GM12878 (cell line): ENCODE measurements at regions not wholly inside any gene's neighbourhood (a gene's known extent, or its start where the extent isn't known, plus 50 kb on each side); places are given as distances from the start of the nearest gene placed in this dataset.
"Not testable (repeated sequence)": the region's sequence is repeated elsewhere in the genome, so short reads cannot be mapped to it uniquely, and the experiment has no call there.

Experiments used
- ATAC-seq: fragments of 200-7000 bp; cut with Tn5 transposase; 3 replicates; pipeline ENCODE4 v1.9.1; 2020; ENCODE audit warnings: mild to moderate bottlenecking, moderate library complexity
- BruUV-seq: library from RNA; stranded (reverse); fragments of 400-500 nt; replicated peaks from 2 replicates; lab custom pipeline; 2021; lab: Mats Ljungman, UMichigan
- CTCF ChIA-PET: fragments of 300-600 bp; sonication (Branson Sonifier 250); formaldehyde crosslinking; extraction: SDS; loops from one replicate; lab custom pipeline; 2021; ENCODE audit warnings: inconsistent platforms; lab: Yijun Ruan, JAX
- POLR2A ChIA-PET: fragments of 350-600 bp; formaldehyde crosslinking; extraction: SDS; loops from one replicate; lab custom pipeline; 2021; ENCODE audit warnings: inconsistent platforms; lab: Charles Lee
- RAD21 ChIA-PET: fragments of 300-600 bp; sonication (Branson Sonifier 250); formaldehyde crosslinking; loops from one replicate; lab custom pipeline; 2023; ENCODE audit warnings: antibody characterized with exemption; ENCODE audit not compliant: unreplicated experiment; lab: Charles Lee
- SMC1A ChIA-PET: fragments of 300-600 bp; sonication (Branson Sonifier 250); formaldehyde crosslinking; loops from one replicate; lab custom pipeline; 2023; ENCODE audit not compliant: unreplicated experiment, uncharacterized antibody; lab: Charles Lee
- DNase-seq: peaks from one replicate; pipeline ENCODE4 v3.0.0-alpha.2; 2011; ENCODE audit warnings: low read depth, low spot score
- FAIRE-seq: peaks from 3 replicates; lab custom pipeline; 2011; peaks lifted over from hg19 to GRCh38; lab: Jason Lieb, UNC
- H2AFZ ChIP-seq: 2 replicates; pipeline ENCODE4 v1.6.0; 2011; ENCODE audit warnings: low read depth, low read length, control low read depth; ENCODE audit not compliant: control insufficient read depth
- H3K27ac ChIP-seq: 2 replicates; pipeline ENCODE4 v1.5.1; 2011; ENCODE audit warnings: control low read depth; ENCODE audit not compliant: control insufficient read depth, insufficient read depth
- H3K27me3 ChIP-seq, 2 experiments: replicated peaks in 1 of 2; 2 replicates each; pipeline versions ENCODE4 v1.6.0 to v1.6.1; 2011; ENCODE audit warnings: low read length in 1 of 2; ENCODE audit not compliant: control insufficient read depth in 2 of 2, insufficient read depth in 2 of 2
- H3K36me3 ChIP-seq, 2 experiments: 2 replicates each; pipeline ENCODE4 v1.5.1; 2011; ENCODE audit warnings: low read length in 1 of 2; ENCODE audit not compliant: control insufficient read depth in 2 of 2, insufficient read depth in 2 of 2
- H3K4me1 ChIP-seq: 2 replicates; pipeline ENCODE4 v1.6.1; 2011; ENCODE audit warnings: mild to moderate bottlenecking, low read length, moderate library complexity, mixed read lengths; ENCODE audit not compliant: control insufficient read depth, insufficient read depth
- H3K4me2 ChIP-seq: 2 replicates; pipeline ENCODE4 v1.6.0; 2011; ENCODE audit warnings: control low read depth; ENCODE audit not compliant: control insufficient read depth, insufficient read depth
- H3K4me3 ChIP-seq: fragments of 200-600 bp; sonication (generic); 2 replicates; pipeline ENCODE4 v1.5.1; 2016
- H3K79me2 ChIP-seq: 2 replicates; pipeline ENCODE4 v1.6.0; 2011; ENCODE audit warnings: low read length; ENCODE audit not compliant: control insufficient read depth, insufficient read depth
- H3K9ac ChIP-seq: 2 replicates; pipeline ENCODE4 v1.8.0; 2011; ENCODE audit warnings: low read length, control low read depth, mixed read lengths; ENCODE audit not compliant: control insufficient read depth, insufficient read depth
- H3K9me3 ChIP-seq: replicated peaks from 3 replicates; pipeline ENCODE4 v1.5.1; 2011; ENCODE audit warnings: mild to moderate bottlenecking, low read length; ENCODE audit not compliant: control insufficient read depth, insufficient read depth
- H4K20me1 ChIP-seq: 2 replicates; pipeline ENCODE4 v1.6.0; 2011; ENCODE audit not compliant: control insufficient read depth, insufficient read depth
- EGR1 ChIP-seq, 2 experiments: IDR thresholded peaks; 1 replicate in 1 of 2; 2 replicates in 1 of 2; pipeline ENCODE4 v1.6.1; 2011 to 2012; ENCODE audit warnings: low read depth in 2 of 2, low read length in 2 of 2, borderline replicate concordance in 1 of 2, mild to moderate bottlenecking in 1 of 2, moderate library complexity in 1 of 2
- HCFC1 ChIP-seq: fragments of 150-350 bp; IDR thresholded peaks from 2 replicates; pipeline ENCODE4 v1.6.1; 2014; ENCODE audit warnings: low read length
- JUND ChIP-seq: IDR thresholded peaks from 2 replicates; pipeline ENCODE4 v1.6.1; 2012; ENCODE audit warnings: low read depth, mild to moderate bottlenecking, low read length, improper control_type of control experiment, moderate library complexity
- RFX5 ChIP-seq: IDR thresholded peaks from 2 replicates; pipeline ENCODE4 v1.6.1; 2011; ENCODE audit warnings: low read depth, low read length, improper control_type of control experiment
- SMARCA5 ChIP-seq: fragments of 450-650 bp; IDR thresholded peaks from 2 replicates; pipeline ENCODE4 v1.6.1; 2017; ENCODE audit warnings: mild to moderate bottlenecking
- WGBS: methylation state at CpG from one replicate; pipeline ENCODE4 v1.1.6; 2016; ENCODE audit warnings: low lambda C conversion rate; ENCODE audit not compliant: insufficient replicate concordance, insufficient coverage; ENCODE audit errors: missing lambda C conversion rate; 5-methylcytosine and 5-hydroxymethylcytosine counted together
- in situ Hi-C: fragments of 300-500 bp; cut with MboI; formaldehyde crosslinking; loops from 9 replicates; pipeline ENCODE4 v1.14.3; 2018; ENCODE audit warnings: mixed read lengths
- intact Hi-C: fragments of 100-400 bp; cut with micrococcal nuclease; formaldehyde crosslinking; loops from one replicate; pipeline ENCODE4 v1.14.2; 2022; ENCODE audit not compliant: unreplicated experiment
- TF ChIP-seq, protein P1 (sequence below): IDR thresholded peaks from 2 replicates; pipeline ENCODE4 v1.6.1; 2012; ENCODE audit warnings: mild to moderate bottlenecking, low read depth, low read length
- TF ChIP-seq, protein P2 (sequence below): fragments of 150-350 bp; IDR thresholded peaks from 2 replicates; pipeline ENCODE4 v1.6.1; 2016; ENCODE audit warnings: low read depth, low read length
- TF ChIP-seq, protein P3 (sequence below): fragments of 450-650 bp; IDR thresholded peaks from 2 replicates; pipeline ENCODE4 v1.6.1; 2017; ENCODE audit warnings: mild to moderate bottlenecking, low read depth, inconsistent platforms; ENCODE audit not compliant: poor library complexity, severe bottlenecking

DNA sequence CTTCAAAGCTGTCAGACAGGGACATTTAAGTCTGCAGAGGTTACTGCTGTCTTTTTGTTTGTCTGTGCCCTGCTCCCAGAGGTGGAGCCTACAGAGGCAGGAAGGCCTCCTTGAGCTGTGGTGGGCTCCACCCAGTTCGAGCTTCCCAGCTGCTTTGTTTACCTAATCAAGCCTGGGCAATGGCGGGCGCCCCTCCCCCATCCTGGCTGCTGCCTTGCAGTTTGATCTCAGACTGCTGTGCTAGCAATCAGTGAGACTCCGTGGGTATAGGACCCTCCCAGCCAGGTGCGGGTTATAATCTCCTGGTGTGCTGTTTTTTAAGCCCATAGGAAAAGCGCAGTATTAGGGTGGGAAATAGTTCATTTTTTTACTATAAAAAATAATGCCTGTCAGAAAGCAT, 894.2 kb downstream of the EFNA5 start:
- H3K4me3 ChIP-seq, H3K79me2 ChIP-seq, BruUV-seq, ATAC-seq, H3K4me2 ChIP-seq, H3K36me3 ChIP-seq, intact Hi-C loops, DNase-seq, H3K4me1 ChIP-seq, RAD21 ChIA-PET, POLR2A ChIA-PET, FAIRE-seq, H2AFZ ChIP-seq, H3K27me3 ChIP-seq, H3K27ac ChIP-seq, H4K20me1 ChIP-seq, H3K9ac ChIP-seq, CTCF ChIA-PET, in situ Hi-C loops, H3K9me3 ChIP-seq: not testable (repeated sequence)
- WGBS: 29% methylated on average over 3 of the region's 6 CpGs
- SMC1A ChIA-PET: interaction anchor here (1.7 kb wide), 1 partner anchor 10 kb away, joined by 3 read pairs; no protein-coding TSS in a partner anchor

DNA sequence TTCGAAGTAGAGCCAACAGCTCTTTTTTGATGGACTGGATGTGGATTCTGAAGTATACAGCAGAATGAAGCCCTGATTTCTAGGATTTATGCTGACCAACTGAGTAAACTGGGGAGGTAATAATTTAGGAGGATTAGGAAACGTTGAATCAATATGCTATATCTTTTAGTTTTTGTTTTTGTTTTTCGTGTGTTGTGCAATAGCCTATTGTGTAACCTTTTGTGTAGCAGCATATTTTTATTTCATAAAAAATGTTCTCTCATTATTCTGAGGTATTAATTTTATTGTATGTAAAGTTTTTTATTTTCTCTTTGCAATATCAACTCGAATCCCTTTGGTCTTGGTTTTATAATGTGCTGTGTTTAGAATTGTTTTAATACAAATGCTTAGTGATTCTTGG, 902.3 kb downstream of the EFNA5 start:
- SMC1A ChIA-PET: no interaction called here
- POLR2A ChIA-PET: no interaction called here
- H3K27ac ChIP-seq: no peak overlapping the region
- no peak overlapping the region for H3K9ac ChIP-seq
- H3K36me3 ChIP-seq: no peaks in the 10 kb centered on the region
- no peaks in the 10 kb centered on the region for H3K79me2 ChIP-seq
- H4K20me1 ChIP-seq: no peaks in the 10 kb centered on the region
- intact Hi-C loops (no loop called here), in situ Hi-C loops (no loop called here)
- BruUV-seq: no TSS peak
- FAIRE-seq: no peak
- RAD21 ChIA-PET: no interaction called here
- no peak for ATAC-seq
- H2AFZ ChIP-seq: no peak overlapping the region
- CTCF ChIA-PET: interaction anchor here (0.6 kb wide), 1 partner anchor 534 kb away, joined by 3 read pairs; no protein-coding TSS in a partner anchor
- H3K4me2 ChIP-seq: no peak overlapping the region
- 3% methylated on average over 4 of the region's 4 CpGs for WGBS
- no peaks in the 10 kb centered on the region for H3K27me3 ChIP-seq
- no peak overlapping the region for H3K4me3 ChIP-seq
- H3K4me1 ChIP-seq: no peaks in the 10 kb centered on the region
- no peaks in the 10 kb centered on the region for H3K9me3 ChIP-seq
- DNase-seq: no peak
- TF ChIP-seq JUND (no peak), EGR1 (IDR thresholded peaks at IDR 0.05; ENCODE audit: borderline replicate concordance in 1 of 2, low read depth in 2 of 2, low read length in 2 of 2) (no peak), HCFC1 (no peak), SMARCA5 (no peak), RFX5 (no peak)
- TF ChIP-seq, protein P1, sequence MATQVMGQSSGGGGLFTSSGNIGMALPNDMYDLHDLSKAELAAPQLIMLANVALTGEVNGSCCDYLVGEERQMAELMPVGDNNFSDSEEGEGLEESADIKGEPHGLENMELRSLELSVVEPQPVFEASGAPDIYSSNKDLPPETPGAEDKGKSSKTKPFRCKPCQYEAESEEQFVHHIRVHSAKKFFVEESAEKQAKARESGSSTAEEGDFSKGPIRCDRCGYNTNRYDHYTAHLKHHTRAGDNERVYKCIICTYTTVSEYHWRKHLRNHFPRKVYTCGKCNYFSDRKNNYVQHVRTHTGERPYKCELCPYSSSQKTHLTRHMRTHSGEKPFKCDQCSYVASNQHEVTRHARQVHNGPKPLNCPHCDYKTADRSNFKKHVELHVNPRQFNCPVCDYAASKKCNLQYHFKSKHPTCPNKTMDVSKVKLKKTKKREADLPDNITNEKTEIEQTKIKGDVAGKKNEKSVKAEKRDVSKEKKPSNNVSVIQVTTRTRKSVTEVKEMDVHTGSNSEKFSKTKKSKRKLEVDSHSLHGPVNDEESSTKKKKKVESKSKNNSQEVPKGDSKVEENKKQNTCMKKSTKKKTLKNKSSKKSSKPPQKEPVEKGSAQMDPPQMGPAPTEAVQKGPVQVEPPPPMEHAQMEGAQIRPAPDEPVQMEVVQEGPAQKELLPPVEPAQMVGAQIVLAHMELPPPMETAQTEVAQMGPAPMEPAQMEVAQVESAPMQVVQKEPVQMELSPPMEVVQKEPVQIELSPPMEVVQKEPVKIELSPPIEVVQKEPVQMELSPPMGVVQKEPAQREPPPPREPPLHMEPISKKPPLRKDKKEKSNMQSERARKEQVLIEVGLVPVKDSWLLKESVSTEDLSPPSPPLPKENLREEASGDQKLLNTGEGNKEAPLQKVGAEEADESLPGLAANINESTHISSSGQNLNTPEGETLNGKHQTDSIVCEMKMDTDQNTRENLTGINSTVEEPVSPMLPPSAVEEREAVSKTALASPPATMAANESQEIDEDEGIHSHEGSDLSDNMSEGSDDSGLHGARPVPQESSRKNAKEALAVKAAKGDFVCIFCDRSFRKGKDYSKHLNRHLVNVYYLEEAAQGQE: no peak
- TF ChIP-seq, protein P2, sequence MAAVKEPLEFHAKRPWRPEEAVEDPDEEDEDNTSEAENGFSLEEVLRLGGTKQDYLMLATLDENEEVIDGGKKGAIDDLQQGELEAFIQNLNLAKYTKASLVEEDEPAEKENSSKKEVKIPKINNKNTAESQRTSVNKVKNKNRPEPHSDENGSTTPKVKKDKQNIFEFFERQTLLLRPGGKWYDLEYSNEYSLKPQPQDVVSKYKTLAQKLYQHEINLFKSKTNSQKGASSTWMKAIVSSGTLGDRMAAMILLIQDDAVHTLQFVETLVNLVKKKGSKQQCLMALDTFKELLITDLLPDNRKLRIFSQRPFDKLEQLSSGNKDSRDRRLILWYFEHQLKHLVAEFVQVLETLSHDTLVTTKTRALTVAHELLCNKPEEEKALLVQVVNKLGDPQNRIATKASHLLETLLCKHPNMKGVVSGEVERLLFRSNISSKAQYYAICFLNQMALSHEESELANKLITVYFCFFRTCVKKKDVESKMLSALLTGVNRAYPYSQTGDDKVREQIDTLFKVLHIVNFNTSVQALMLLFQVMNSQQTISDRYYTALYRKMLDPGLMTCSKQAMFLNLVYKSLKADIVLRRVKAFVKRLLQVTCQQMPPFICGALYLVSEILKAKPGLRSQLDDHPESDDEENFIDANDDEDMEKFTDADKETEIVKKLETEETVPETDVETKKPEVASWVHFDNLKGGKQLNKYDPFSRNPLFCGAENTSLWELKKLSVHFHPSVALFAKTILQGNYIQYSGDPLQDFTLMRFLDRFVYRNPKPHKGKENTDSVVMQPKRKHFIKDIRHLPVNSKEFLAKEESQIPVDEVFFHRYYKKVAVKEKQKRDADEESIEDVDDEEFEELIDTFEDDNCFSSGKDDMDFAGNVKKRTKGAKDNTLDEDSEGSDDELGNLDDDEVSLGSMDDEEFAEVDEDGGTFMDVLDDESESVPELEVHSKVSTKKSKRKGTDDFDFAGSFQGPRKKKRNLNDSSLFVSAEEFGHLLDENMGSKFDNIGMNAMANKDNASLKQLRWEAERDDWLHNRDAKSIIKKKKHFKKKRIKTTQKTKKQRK: no peak
- TF ChIP-seq, protein P3, sequence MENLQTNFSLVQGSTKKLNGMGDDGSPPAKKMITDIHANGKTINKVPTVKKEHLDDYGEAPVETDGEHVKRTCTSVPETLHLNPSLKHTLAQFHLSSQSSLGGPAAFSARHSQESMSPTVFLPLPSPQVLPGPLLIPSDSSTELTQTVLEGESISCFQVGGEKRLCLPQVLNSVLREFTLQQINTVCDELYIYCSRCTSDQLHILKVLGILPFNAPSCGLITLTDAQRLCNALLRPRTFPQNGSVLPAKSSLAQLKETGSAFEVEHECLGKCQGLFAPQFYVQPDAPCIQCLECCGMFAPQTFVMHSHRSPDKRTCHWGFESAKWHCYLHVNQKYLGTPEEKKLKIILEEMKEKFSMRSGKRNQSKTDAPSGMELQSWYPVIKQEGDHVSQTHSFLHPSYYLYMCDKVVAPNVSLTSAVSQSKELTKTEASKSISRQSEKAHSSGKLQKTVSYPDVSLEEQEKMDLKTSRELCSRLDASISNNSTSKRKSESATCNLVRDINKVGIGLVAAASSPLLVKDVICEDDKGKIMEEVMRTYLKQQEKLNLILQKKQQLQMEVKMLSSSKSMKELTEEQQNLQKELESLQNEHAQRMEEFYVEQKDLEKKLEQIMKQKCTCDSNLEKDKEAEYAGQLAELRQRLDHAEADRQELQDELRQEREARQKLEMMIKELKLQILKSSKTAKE: no peak
